ENCODE measurements at regions not wholly inside any gene's neighbourhood (a gene's known extent, or its start where the extent isn't known, plus 50 kb on each side); places are given as distances from the start of the nearest gene placed in this dataset.
"Not testable (repeated sequence)": the region's sequence is repeated elsewhere in the genome, so short reads cannot be mapped to it uniquely, and the experiment has no call there.

- no peak for TF ChIP-seq JUND (IDR thresholded peaks at IDR 0.05; ENCODE audit: low read depth)
- in situ Hi-C loops (cut with HindIII; ENCODE audit: low pct_unique_long_range_greater_than_20kb, low sequenced_read_pairs) = no loop called here
- no peak for DNase-seq (ENCODE audit: low read depth in 1 of 2, low spot score in 1 of 2)
Measured at GRCh38 chr4:186825069-186825468, 101.4 kb upstream of the FAT1 start.

GRCh38 chr4:186826006-186826405 is 102.3 kb upstream of the FAT1 start:
- no peak for DNase-seq (ENCODE audit: low read depth in 1 of 2, low spot score in 1 of 2)
- no peak for TF ChIP-seq JUND (IDR thresholded peaks at IDR 0.05; ENCODE audit: low read depth)
- in situ Hi-C loops (cut with HindIII; ENCODE audit: low pct_unique_long_range_greater_than_20kb, low sequenced_read_pairs) = no loop called here

- no peak for TF ChIP-seq JUND (IDR thresholded peaks at IDR 0.05; ENCODE audit: low read depth)
- in situ Hi-C loops (cut with HindIII; ENCODE audit: low pct_unique_long_range_greater_than_20kb, low sequenced_read_pairs) = no loop called here
- no peak for DNase-seq (ENCODE audit: low read depth in 1 of 2, low spot score in 1 of 2)
Measured at GRCh38 chr4:186826846-186827533, 103.3 kb upstream of the FAT1 start.

GRCh38 chr4:186827534-186827897 is 103.9 kb upstream of the FAT1 start:
- in situ Hi-C loops (cut with HindIII; ENCODE audit: low pct_unique_long_range_greater_than_20kb, low sequenced_read_pairs) = no loop called here
- DNase-seq (ENCODE audit: low read depth in 1 of 2, low spot score in 1 of 2) = no peak
- no peak for TF ChIP-seq JUND (IDR thresholded peaks at IDR 0.05; ENCODE audit: low read depth)

GRCh38 chr4:186829097-186829496 is 105.4 kb upstream of the FAT1 start:
- in situ Hi-C loops (cut with HindIII; ENCODE audit: low pct_unique_long_range_greater_than_20kb, low sequenced_read_pairs) = no loop called here
- TF ChIP-seq JUND (IDR thresholded peaks at IDR 0.05; ENCODE audit: low read depth) = no peak
- no peak for DNase-seq (ENCODE audit: low read depth in 1 of 2, low spot score in 1 of 2)

- in situ Hi-C loops (cut with HindIII; ENCODE audit: low pct_unique_long_range_greater_than_20kb, low sequenced_read_pairs) = no loop called here
- TF ChIP-seq JUND (IDR thresholded peaks at IDR 0.05; ENCODE audit: low read depth) = no peak
- no peak for DNase-seq (ENCODE audit: low read depth in 1 of 2, low spot score in 1 of 2)
Measured at GRCh38 chr4:186829740-186830449, 106.2 kb upstream of the FAT1 start.

- DNase-seq (ENCODE audit: low read depth in 1 of 2, low spot score in 1 of 2) = no peak
- in situ Hi-C loops (cut with HindIII; ENCODE audit: low pct_unique_long_range_greater_than_20kb, low sequenced_read_pairs) = no loop called here
- no peak for TF ChIP-seq JUND (IDR thresholded peaks at IDR 0.05; ENCODE audit: low read depth)
Measured at GRCh38 chr4:186831574-186831973, 107.9 kb upstream of the FAT1 start.

GRCh38 chr4:186832906-186833305 is 109.2 kb upstream of the FAT1 start:
- TF ChIP-seq JUND (IDR thresholded peaks at IDR 0.05; ENCODE audit: low read depth) = no peak
- no peak for DNase-seq (ENCODE audit: low read depth in 1 of 2, low spot score in 1 of 2)
- in situ Hi-C loops (cut with HindIII; ENCODE audit: low pct_unique_long_range_greater_than_20kb, low sequenced_read_pairs) = no loop called here

GRCh38 chr4:186837463-186837862 is 113.8 kb upstream of the FAT1 start:
- DNase-seq (ENCODE audit: low read depth in 1 of 2, low spot score in 1 of 2); in situ Hi-C loops (cut with HindIII; ENCODE audit: low pct_unique_long_range_greater_than_20kb, low sequenced_read_pairs): not testable (repeated sequence)

GRCh38 chr4:186838295-186838694 is 114.6 kb upstream of the FAT1 start:
- DNase-seq (ENCODE audit: low read depth in 1 of 2, low spot score in 1 of 2) = no peak
- TF ChIP-seq JUND (IDR thresholded peaks at IDR 0.05; ENCODE audit: low read depth) = no peak
- in situ Hi-C loops (cut with HindIII; ENCODE audit: low pct_unique_long_range_greater_than_20kb, low sequenced_read_pairs) = no loop called here

- no peak for TF ChIP-seq JUND (IDR thresholded peaks at IDR 0.05; ENCODE audit: low read depth)
- in situ Hi-C loops (cut with HindIII; ENCODE audit: low pct_unique_long_range_greater_than_20kb, low sequenced_read_pairs) = no loop called here
- DNase-seq (ENCODE audit: low read depth in 1 of 2, low spot score in 1 of 2) = no peak
Measured at GRCh38 chr4:186839122-186840037, 115.7 kb upstream of the FAT1 start.

GRCh38 chr4:186840222-186840701 is 116.6 kb upstream of the FAT1 start:
- in situ Hi-C loops (cut with HindIII; ENCODE audit: low pct_unique_long_range_greater_than_20kb, low sequenced_read_pairs) = no loop called here
- no peak for TF ChIP-seq JUND (IDR thresholded peaks at IDR 0.05; ENCODE audit: low read depth)
- no peak for DNase-seq (ENCODE audit: low read depth in 1 of 2, low spot score in 1 of 2)
